ENCODE measurements at regions not wholly inside any gene's neighbourhood (a gene's known extent, or its start where the extent isn't known, plus 50 kb on each side); places are given as distances from the start of the nearest gene placed in this dataset.

DNA sequence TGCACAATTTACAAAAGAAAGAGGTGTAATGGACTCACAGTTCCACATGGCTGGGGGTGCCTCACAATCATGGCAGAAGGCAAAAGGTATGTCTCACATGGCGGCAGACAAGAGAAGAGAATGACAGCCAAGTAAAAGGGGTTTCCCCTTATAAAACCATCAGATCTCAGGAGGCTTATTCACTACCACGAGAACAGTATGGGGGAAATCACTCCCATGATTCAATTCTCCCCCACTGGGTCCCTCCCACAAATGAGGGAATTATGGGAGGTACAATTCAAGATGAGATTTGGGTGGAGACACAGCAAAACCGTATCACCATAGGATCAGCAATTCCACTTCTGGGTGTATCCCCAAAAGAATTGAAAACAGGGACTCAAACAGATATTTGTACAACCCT lies 97.5 kb upstream of the STX18 start:
- TF ChIP-seq, protein P1, sequence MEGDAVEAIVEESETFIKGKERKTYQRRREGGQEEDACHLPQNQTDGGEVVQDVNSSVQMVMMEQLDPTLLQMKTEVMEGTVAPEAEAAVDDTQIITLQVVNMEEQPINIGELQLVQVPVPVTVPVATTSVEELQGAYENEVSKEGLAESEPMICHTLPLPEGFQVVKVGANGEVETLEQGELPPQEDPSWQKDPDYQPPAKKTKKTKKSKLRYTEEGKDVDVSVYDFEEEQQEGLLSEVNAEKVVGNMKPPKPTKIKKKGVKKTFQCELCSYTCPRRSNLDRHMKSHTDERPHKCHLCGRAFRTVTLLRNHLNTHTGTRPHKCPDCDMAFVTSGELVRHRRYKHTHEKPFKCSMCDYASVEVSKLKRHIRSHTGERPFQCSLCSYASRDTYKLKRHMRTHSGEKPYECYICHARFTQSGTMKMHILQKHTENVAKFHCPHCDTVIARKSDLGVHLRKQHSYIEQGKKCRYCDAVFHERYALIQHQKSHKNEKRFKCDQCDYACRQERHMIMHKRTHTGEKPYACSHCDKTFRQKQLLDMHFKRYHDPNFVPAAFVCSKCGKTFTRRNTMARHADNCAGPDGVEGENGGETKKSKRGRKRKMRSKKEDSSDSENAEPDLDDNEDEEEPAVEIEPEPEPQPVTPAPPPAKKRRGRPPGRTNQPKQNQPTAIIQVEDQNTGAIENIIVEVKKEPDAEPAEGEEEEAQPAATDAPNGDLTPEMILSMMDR (IDR thresholded peaks at IDR 0.05), result no peak
- no peak for TF ChIP-seq POLR2A (IDR thresholded peaks at IDR 0.05)
- no peak for TF ChIP-seq EP300 (IDR thresholded peaks at IDR 0.05)

Measured in stomach (tissue), 4 donors.